CD8-positive, alpha-beta memory T cell (primary cell): ENCODE measurements at regions not wholly inside any gene's neighbourhood (a gene's known extent, or its start where the extent isn't known, plus 50 kb on each side); places are given as distances from the start of the nearest gene placed in this dataset.
"Not testable (repeated sequence)": the region's sequence is repeated elsewhere in the genome, so short reads cannot be mapped to it uniquely, and the experiment has no call there.

ENCODE experiments used
- CTCF ChIA-PET: fragments of 350-600 bp; sonication (Branson Sonifier 250); formaldehyde crosslinking; loops from one replicate; lab custom pipeline; 2021; ENCODE audit warnings: antibody characterized with exemption; lab: Charles Lee
- POLR2A ChIA-PET: fragments of 350-600 bp; sonication (Branson Sonifier 250); formaldehyde crosslinking; loops from one replicate; lab custom pipeline; 2021; ENCODE audit warnings: antibody characterized with exemption; lab: Charles Lee
- DNase-seq, 5 donors: peaks; one replicate each; pipeline versions ENCODE4 v3.0.0 to v3.0.0-alpha.2; 2020 to 2022; ENCODE audit warnings: mixed read lengths in 1 of 5
- H3K27ac ChIP-seq: one replicate; pipeline ENCODE4 v1.7.0; 2013; ENCODE audit warnings: low read depth, mild to moderate bottlenecking, low read length, moderate library complexity
- H3K27me3 ChIP-seq: 2 replicates; pipeline ENCODE4 v1.7.0; 2013; ENCODE audit warnings: low read length, mild to moderate bottlenecking; ENCODE audit not compliant: insufficient read depth, poor library complexity, severe bottlenecking
- H3K36me3 ChIP-seq: 2 replicates; pipeline ENCODE4 v1.7.0; 2013; ENCODE audit warnings: mild to moderate bottlenecking, low read length, moderate library complexity; ENCODE audit not compliant: insufficient read depth
- H3K4me1 ChIP-seq: 2 replicates; pipeline ENCODE4 v1.7.0; 2013; ENCODE audit warnings: mild to moderate bottlenecking, low read length, moderate library complexity; ENCODE audit not compliant: insufficient read depth
- H3K4me3 ChIP-seq: 2 replicates; pipeline ENCODE4 v1.7.0; 2013; ENCODE audit warnings: mild to moderate bottlenecking, low read length
- H3K9me3 ChIP-seq: 2 replicates; pipeline ENCODE4 v1.7.0; 2013; ENCODE audit warnings: mild to moderate bottlenecking, low read length
- H3K27ac Mint-ChIP-seq, 8 donors: one replicate each; pipeline ENCODE4 v1.8.0; 2020 to 2021; ENCODE audit warnings: mixed read lengths in 8 of 8, mild to moderate bottlenecking in 6 of 8, inconsistent platforms in 3 of 8, moderate library complexity in 3 of 8
- H3K27me3 Mint-ChIP-seq, 2 donors: one replicate each; pipeline ENCODE4 v1.8.0; 2020 to 2021; ENCODE audit warnings: mixed read lengths in 2 of 2, mild to moderate bottlenecking in 1 of 2, moderate library complexity in 1 of 2
- H3K36me3 Mint-ChIP-seq, 3 donors: one replicate each; pipeline ENCODE4 v1.8.0; 2020 to 2021; ENCODE audit warnings: mixed read lengths in 3 of 3, inconsistent platforms in 1 of 3, mild to moderate bottlenecking in 1 of 3
- H3K4me1 Mint-ChIP-seq, 3 donors: one replicate each; pipeline ENCODE4 v1.8.0; 2020 to 2021; ENCODE audit warnings: mixed read lengths in 3 of 3, inconsistent platforms in 1 of 3, mild to moderate bottlenecking in 1 of 3
- H3K4me3 Mint-ChIP-seq, 7 donors: one replicate each; pipeline ENCODE4 v1.8.0; 2020 to 2021; ENCODE audit warnings: mixed read lengths in 7 of 7, mild to moderate bottlenecking in 6 of 7, moderate library complexity in 4 of 7, inconsistent platforms in 2 of 7
- H3K9me3 Mint-ChIP-seq, 5 donors: one replicate each; pipeline ENCODE4 v1.8.0; 2020 to 2022; ENCODE audit warnings: mixed read lengths in 5 of 5, mild to moderate bottlenecking in 3 of 5, moderate library complexity in 2 of 5, inconsistent platforms in 1 of 5

GRCh38 chr10:55813451-55814170, 547.4 kb downstream of the ZWINT start:
- Mint-ChIP-seq H3K4me3 (no peak overlapping the region), H3K27ac (no peak overlapping the region), H3K9me3 (peaks cover 4 to 20% (median 7%) of the 10 kb centered on the region in 5 donors), H3K36me3 (no peaks in the 10 kb centered on the region), H3K27me3 (no peaks in the 10 kb centered on the region), H3K4me1 (no peaks in the 10 kb centered on the region)
- Histone ChIP-seq H3K36me3 (no peaks in the 10 kb centered on the region), H3K9me3 (no peaks in the 10 kb centered on the region), H3K4me1 (no peaks in the 10 kb centered on the region), H3K27me3 (no peaks in the 10 kb centered on the region), H3K4me3 (no peak overlapping the region), H3K27ac (no peak overlapping the region)
- CTCF ChIA-PET, result no interaction called here
- DNase-seq, result no peak
- POLR2A ChIA-PET, result no interaction called here

GRCh38 chr10:55803055-55803454, 558.0 kb downstream of the ZWINT start:
- ChIA-PET CTCF (no interaction called here), POLR2A (no interaction called here)
- DNase-seq, result no peak
- H3K4me3 Mint-ChIP-seq, result no peak overlapping the region
- Histone ChIP-seq H3K4me3 (no peak overlapping the region), H3K27me3 (no peaks in the 10 kb centered on the region), H3K4me1 (no peaks in the 10 kb centered on the region), H3K36me3 (no peaks in the 10 kb centered on the region), H3K27ac (no peak overlapping the region), H3K9me3 (no peaks in the 10 kb centered on the region)
- H3K4me1 Mint-ChIP-seq, result no peaks in the 10 kb centered on the region
- H3K9me3 Mint-ChIP-seq, result peaks cover 0 to 41% (median 6%) of the 10 kb centered on the region in 5 donors
- no peaks in the 10 kb centered on the region for H3K36me3 Mint-ChIP-seq
- H3K27ac Mint-ChIP-seq, result no peak overlapping the region
- H3K27me3 Mint-ChIP-seq, result no peaks in the 10 kb centered on the region

- no peaks in the 10 kb centered on the region for H3K36me3 Mint-ChIP-seq
- Histone ChIP-seq H3K4me1 (no peaks in the 10 kb centered on the region), H3K9me3 (no peaks in the 10 kb centered on the region), H3K36me3 (no peaks in the 10 kb centered on the region), H3K27me3 (no peaks in the 10 kb centered on the region), H3K4me3 (no peak overlapping the region), H3K27ac (no peak overlapping the region)
- DNase-seq, result no peak
- POLR2A ChIA-PET, result no interaction called here
- H3K27me3 Mint-ChIP-seq, result no peaks in the 10 kb centered on the region
- peaks cover 0 to 46% (median 6%) of the 10 kb centered on the region in 5 donors for H3K9me3 Mint-ChIP-seq
- H3K4me1 Mint-ChIP-seq, result no peaks in the 10 kb centered on the region
- CTCF ChIA-PET, result no interaction called here
- H3K27ac Mint-ChIP-seq, result no peak overlapping the region
- H3K4me3 Mint-ChIP-seq, result no peak overlapping the region
These were observed 559.8 kb downstream of the ZWINT start for GRCh38 chr10:55801353-55801661.

- ChIA-PET CTCF (no interaction called here), POLR2A (no interaction called here)
- no peak overlapping the region for H3K27ac ChIP-seq
- no peak overlapping the region for H3K4me3 ChIP-seq
- no peaks in the 10 kb centered on the region for H3K36me3 Mint-ChIP-seq
- no peaks in the 10 kb centered on the region for H3K27me3 ChIP-seq
- H3K4me1 Mint-ChIP-seq, result no peaks in the 10 kb centered on the region
- no peaks in the 10 kb centered on the region for H3K36me3 ChIP-seq
- H3K9me3 ChIP-seq, result no peaks in the 10 kb centered on the region
- H3K27me3 Mint-ChIP-seq, result no peaks in the 10 kb centered on the region
- no peak for DNase-seq
- H3K4me3 Mint-ChIP-seq, result no peak overlapping the region
- no peaks in the 10 kb centered on the region for H3K4me1 ChIP-seq
- peaks cover 0 to 47% (median 6%) of the 10 kb centered on the region in 5 donors for H3K9me3 Mint-ChIP-seq
- no peak overlapping the region for H3K27ac Mint-ChIP-seq
These were observed 560.3 kb downstream of the ZWINT start for GRCh38 chr10:55800602-55801352.

GRCh38 chr10:55793024-55793423, 568.0 kb downstream of the ZWINT start:
- no peaks in the 10 kb centered on the region for H3K27me3 Mint-ChIP-seq
- CTCF ChIA-PET, result no interaction called here
- no peak overlapping the region for H3K4me3 Mint-ChIP-seq

GRCh38 chr10:55790276-55790675, 570.8 kb downstream of the ZWINT start:
- H3K4me3 Mint-ChIP-seq, POLR2A ChIA-PET, H3K27me3 Mint-ChIP-seq, H3K36me3 ChIP-seq, H3K36me3 Mint-ChIP-seq, H3K4me1 Mint-ChIP-seq, DNase-seq, H3K27ac Mint-ChIP-seq, H3K27ac ChIP-seq, CTCF ChIA-PET, H3K4me3 ChIP-seq, H3K27me3 ChIP-seq, H3K4me1 ChIP-seq, H3K9me3 ChIP-seq: not testable (repeated sequence)
- H3K9me3 Mint-ChIP-seq, result peaks cover 2 to 15% (median 4%) of the 10 kb centered on the region in 5 donors

More at GRCh38 chr10:55793024-55793423, 568.0 kb downstream of the ZWINT start:
- no peak overlapping the region for H3K27ac Mint-ChIP-seq
- no peak for DNase-seq
- no peaks in the 10 kb centered on the region for H3K4me1 Mint-ChIP-seq
- Histone ChIP-seq H3K4me1 (no peaks in the 10 kb centered on the region), H3K27ac (no peak overlapping the region), H3K9me3 (no peaks in the 10 kb centered on the region), H3K4me3 (no peak overlapping the region), H3K36me3 (no peaks in the 10 kb centered on the region), H3K27me3 (no peaks in the 10 kb centered on the region)
- POLR2A ChIA-PET, result no interaction called here
- H3K36me3 Mint-ChIP-seq, result no peaks in the 10 kb centered on the region
- H3K9me3 Mint-ChIP-seq, result peaks cover 2 to 20% (median 4%) of the 10 kb centered on the region in 5 donors

GRCh38 chr10:55786461-55787050, 574.5 kb downstream of the ZWINT start:
- no peaks in the 10 kb centered on the region for H3K27me3 ChIP-seq
- no peaks in the 10 kb centered on the region for H3K36me3 Mint-ChIP-seq

GRCh38 chr10:55782181-55782580, 578.9 kb downstream of the ZWINT start:
- Histone ChIP-seq H3K4me3 (no peak overlapping the region), H3K4me1 (no peaks in the 10 kb centered on the region), H3K27me3 (no peaks in the 10 kb centered on the region), H3K9me3 (no peaks in the 10 kb centered on the region), H3K27ac (no peak overlapping the region), H3K36me3 (no peaks in the 10 kb centered on the region)
- Mint-ChIP-seq H3K36me3 (no peaks in the 10 kb centered on the region), H3K9me3 (peaks cover 0 to 22% (median 1%) of the 10 kb centered on the region in 5 donors), H3K27me3 (no peaks in the 10 kb centered on the region), H3K27ac (no peak overlapping the region), H3K4me1 (no peaks in the 10 kb centered on the region), H3K4me3 (no peak overlapping the region)
- DNase-seq, result no peak
- ChIA-PET CTCF (no interaction called here), POLR2A (no interaction called here)

More at GRCh38 chr10:55786461-55787050, 574.5 kb downstream of the ZWINT start:
- Histone ChIP-seq H3K4me3 (no peak overlapping the region), H3K4me1 (no peaks in the 10 kb centered on the region), H3K36me3 (no peaks in the 10 kb centered on the region), H3K27ac (no peak overlapping the region), H3K9me3 (no peaks in the 10 kb centered on the region)
- Mint-ChIP-seq H3K27ac (no peak overlapping the region), H3K27me3 (no peaks in the 10 kb centered on the region), H3K4me1 (no peaks in the 10 kb centered on the region), H3K9me3 (peaks cover 0 to 15% (median 0%) of the 10 kb centered on the region in 5 donors), H3K4me3 (no peak overlapping the region)
- ChIA-PET CTCF (no interaction called here), POLR2A (no interaction called here)
- DNase-seq, result no peak
